ENCODE measurements at regions not wholly inside any gene's neighbourhood (a gene's known extent, or its start where the extent isn't known, plus 50 kb on each side); places are given as distances from the start of the nearest gene placed in this dataset.
A peak's percentile ranks its signal among the peaks of the same experiment; 100 is the strongest.

- DNase-seq = no peak
Measured at GRCh38 chr6:113401231-113401630, 455.9 kb upstream of the MARCKS start.

- DNase-seq = no peak
Measured at GRCh38 chr6:113402544-113402943, 454.6 kb upstream of the MARCKS start.

DNA sequence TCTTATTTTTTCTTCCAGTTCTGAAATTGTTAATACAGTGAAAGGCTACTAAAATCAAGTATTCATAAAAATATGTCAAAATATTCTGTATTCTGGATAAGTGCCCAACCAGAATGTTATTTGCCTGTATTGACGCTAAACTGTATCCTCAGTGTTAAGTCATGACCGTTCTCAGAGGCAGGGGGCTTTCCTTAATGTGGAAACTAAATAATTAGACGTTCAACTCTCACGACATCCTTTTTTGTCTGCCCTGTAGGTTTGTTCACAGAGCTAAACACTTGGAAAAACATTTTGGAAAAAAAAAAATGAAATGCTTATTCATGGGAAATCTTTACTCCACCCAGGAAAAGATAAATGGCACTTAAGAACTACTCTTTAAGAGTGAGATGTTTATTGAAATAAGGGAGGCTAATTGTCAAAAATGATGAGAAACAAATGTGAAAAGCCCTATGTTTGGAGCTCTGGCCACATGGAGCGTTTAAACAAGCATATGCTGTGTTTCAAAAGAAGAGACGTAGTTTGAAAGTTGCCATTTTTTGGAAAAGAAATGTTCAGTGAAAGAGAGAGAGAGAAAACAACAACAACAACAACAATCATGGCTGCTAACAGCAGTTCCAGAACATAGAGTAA is 453.1 kb upstream of the MARCKS start:
- no peak for DNase-seq

DNA sequence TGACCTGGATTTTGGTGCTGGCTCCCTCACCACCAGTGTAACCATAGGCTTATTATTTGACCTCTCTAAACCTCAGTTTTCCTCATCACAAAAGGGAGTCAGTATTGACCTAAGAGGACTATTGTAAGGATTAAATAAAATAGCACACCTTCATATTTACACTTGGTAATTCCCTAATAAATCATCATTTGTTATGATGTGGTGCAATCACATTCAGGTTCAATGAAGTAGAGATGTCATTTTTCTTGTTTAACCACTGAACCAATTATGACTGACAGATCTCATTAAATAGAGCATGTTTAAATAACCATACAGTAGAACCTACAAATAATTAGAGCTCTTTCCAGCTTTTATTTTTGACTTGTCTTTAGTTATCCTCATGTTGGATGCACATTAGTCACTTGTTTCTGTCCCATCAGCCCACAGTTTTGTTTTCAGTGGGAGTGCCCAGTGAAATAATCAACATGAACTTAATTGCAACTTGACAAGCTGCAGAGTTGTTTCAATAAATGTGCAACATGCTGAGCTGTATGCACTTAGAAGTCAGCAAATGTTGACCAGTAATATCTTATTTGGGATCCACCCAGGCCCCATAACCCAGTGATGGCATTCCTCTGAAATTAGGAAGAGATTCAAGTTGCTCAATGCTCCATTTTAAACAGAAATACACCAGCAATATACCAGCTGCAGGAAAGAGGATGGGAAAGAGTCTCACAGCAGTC is 451.7 kb upstream of the MARCKS start:
- no peak for DNase-seq

GRCh38 chr6:113406048-113406695 is 451.0 kb upstream of the MARCKS start:
- DNase-seq = no peak

DNA sequence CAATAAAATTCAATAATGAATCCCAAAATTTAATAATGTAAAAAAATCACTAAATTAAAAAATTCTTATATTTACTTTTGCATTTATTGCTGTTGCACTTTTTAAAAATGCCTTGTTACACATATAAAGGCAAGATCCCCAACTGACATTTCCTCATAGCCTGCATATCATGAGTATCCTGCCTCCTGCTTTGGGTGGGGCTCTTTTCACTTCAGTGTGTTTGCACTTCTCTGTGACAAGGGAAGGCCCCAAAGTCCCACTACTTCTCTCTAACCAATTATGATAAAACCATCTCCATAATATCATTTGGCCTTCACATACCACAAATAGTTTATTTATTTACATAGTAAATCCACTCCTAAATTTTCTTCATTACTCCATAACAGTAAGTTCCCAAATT is 446.1 kb upstream of the MARCKS start:
- DNase-seq = peak; percentile 4

- no peak for DNase-seq
Measured at GRCh38 chr6:113412589-113413357, 444.4 kb upstream of the MARCKS start.

GRCh38 chr6:113414511-113414910 is 442.6 kb upstream of the MARCKS start:
- DNase-seq = no peak

- DNase-seq = no peak
Measured at GRCh38 chr6:113416170-113416569, 441.0 kb upstream of the MARCKS start.

GRCh38 chr6:113420290-113420689 is 436.9 kb upstream of the MARCKS start:
- no peak for DNase-seq

DNA sequence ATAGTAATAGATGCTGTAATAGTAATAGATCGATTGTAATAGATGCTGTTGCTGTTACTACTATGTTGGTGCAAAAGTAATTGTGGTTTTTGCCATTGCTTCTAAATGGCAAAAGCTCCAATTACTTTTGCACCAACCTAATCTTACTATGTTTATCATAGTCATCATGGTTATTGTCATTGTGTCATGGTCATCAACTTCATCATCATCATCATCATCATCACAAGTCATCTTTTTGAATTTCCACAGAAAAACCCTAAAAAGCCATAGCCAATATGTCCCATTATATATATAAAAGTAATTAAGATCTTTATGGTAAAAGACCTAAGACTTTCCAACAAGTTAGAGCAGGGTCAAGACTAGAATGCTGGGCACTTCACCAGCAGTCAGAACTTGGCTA is 435.1 kb upstream of the MARCKS start:
- DNase-seq = no peak

DNA sequence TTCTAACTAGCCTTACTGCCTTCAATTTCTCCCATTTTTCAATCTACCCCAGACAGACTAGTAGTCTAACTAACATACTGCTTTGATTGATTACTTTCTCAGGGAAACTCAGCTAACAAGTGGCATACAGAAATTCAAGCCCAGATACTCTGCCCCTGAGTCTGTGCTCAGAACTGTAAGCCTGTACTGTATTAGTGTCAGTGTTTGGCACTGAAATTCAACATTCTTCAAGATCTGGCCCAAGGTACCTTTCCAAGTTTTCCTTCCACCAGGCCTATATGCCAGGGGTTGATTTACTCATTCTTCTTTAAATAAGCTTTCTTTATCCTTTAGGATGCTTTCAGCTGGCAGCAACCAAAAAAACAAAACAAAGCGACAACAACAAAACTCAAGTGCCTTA is 433.2 kb upstream of the MARCKS start:
- DNase-seq = no peak

DNA sequence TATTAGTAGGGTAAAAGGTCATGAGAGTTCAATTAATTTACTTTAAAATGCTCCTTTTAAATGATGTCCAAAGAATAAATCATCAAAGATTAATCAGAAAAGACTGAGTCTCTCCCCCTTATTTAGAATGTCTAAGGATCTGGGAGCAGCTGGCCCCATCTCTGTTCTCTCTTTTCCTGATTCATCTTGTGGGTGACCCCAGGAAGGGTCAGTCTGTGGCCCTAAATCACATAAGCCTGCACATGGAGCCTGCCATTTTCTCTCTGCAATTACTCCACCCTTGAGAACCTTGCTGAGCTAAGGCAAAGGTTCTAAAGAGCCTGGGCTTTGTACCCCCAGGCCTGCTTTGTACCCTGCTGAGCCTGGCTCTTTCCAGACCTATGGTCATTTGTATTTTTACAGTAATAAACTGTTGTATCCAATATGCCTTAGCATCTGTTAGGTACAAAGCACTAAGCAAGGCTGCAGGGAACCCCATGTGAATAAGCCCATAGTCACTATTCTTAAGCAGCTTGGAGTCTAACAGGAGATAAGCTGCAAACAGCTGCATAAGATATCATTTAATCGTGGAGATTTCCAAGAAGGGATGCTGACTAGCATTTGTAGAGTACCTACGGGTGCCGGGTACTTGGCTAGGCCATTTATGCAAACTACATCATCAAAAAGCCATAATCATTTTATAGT is 431.0 kb upstream of the MARCKS start:
- no peak for DNase-seq

- no peak for DNase-seq
Measured at GRCh38 chr6:113427617-113428016, 429.5 kb upstream of the MARCKS start.

DNA sequence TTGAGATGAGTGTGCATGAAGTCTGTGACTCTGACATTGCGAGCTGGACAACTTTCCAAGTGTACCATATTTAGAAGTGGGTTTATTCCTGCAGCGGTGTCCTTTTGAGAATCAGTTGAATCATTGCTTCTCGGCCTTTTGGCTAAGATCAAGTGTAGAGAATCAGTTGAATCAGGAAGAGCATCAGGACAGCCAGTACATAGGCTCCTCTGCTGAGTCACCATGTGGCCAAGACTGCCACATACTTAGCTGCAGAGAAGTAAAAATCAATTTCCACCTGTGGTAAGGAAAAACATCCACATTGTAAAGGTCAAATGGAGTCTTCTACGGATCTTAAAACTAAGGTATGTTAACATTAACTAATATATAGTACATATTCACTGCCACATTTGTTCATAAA is 428.4 kb upstream of the MARCKS start:
- no peak for DNase-seq

DNA sequence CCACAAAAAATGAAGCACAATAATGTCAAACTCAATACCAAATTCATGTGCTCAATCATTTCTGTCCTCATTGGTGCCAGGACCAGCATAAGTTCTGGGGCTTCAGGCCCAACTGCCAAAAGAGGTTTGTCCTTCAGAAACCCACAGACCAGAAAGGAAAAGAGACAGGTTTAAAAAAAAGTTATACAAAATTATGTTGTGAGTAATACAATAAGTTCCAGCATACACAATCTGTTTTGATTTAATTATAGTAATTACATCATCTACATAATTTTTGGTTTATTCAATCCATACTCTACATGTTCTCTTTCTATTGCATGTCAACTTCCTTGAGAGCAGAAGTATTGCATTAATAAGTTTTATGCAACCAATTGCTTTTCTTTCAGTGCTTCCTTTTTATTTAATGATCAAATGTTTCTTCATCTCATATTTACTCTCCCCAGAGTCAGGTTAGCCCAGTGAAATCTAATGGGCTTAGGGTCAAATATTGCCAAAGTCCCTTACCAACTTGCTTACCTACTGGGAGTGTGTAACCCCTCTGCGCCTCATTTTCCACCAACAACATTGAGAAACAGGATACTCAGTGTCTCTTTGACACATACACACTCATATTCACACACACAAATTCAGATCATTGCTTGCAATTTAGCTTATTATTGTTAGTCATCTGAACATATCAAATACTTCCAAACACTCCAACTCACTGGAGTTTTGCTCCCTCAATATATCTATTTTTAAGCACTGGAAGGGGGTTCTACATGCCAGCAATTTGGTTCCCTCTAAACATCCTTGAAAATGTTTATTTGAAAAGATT is 424.4 kb upstream of the MARCKS start:
- DNase-seq = no peak

DNA sequence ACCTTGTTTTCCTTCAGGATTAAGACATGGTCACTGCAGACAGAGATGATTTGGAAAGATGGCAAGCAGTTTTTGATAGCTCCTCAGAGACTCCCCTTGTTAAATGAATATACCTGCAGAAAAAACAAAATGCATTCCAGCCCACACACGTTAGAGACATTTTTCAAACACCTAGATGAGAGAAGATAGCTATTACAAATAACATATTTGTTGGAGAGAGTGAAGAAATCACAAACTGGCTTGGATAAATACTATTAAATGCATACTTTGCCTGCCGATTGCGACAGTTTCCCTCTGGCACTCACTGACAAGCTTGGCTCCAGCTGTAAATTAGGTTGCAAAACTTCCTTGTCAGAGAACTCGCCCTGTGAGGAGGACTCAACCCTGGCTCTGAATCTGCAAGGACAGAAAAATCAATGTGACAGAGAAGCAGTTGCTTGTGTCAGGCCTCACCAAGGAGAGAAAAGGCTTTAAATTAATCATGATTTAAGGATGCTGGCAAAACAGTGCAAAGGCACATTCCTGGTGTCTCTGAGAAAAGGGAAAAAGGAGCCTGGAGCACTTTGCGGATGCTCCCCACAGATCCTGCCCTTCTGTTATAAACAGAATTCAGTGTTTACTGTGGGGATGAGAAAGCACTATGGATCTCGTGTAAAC is 423.7 kb upstream of the MARCKS start:
- peak; percentile 4 for DNase-seq

DNA sequence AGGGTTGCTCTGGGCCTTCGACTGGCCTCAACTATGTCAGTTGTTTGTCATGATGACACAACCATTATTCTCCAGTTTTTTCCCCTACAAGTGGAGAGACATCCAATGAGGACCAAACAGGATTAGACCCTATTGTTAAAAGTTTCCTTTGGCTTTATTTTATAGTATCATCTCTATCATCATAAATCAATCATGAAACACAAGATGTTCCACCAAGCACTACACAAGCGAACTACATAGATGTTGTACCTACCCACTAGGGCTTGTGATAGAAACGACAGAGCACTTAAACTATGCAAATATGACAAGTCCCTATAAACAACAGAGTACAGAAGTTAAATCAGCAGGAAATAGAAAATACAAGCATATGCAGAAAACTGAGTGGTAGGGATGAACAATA is 422.5 kb upstream of the MARCKS start:
- DNase-seq = no peak

DNA sequence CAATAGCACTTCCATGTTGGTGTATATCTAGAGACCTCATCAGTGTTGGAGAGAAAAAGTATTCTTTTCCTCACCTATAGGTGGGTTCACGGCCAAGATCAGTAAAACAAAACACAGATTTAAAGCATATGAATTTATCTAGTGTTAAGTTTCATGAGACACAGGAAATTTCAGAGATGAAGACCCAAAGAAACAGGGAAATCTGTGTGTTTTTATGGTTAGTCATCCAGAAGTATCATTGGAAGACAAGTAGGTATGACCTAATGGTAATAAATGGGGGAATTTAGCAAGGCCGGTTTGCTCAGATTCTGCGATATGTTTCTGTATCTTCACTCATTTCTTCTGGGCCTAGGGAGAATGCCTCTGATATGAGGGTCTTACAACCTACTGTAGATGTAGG is 419.6 kb upstream of the MARCKS start:
- no peak for DNase-seq

GRCh38 chr6:113439866-113440265 is 417.3 kb upstream of the MARCKS start:
- no peak for DNase-seq

DNA sequence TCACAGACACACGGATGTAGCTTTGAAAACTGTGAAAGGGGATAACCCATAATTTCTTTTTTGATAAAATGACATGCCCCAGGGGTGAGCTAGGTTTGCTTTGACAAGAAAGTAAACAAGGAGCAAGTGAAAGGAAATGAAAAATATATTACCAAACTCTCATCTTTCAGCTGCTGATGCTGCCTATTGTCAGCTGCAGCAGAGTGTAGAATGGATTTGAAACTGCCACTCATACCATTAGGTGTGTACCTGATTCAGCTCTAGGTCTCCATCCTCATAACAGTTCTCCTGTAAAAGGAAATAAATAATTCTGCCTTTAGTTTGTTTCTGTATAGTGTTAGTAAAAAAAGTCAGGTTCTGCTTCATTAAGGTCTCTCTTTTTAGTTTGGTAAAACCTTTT is 415.1 kb upstream of the MARCKS start:
- DNase-seq = no peak

DNA sequence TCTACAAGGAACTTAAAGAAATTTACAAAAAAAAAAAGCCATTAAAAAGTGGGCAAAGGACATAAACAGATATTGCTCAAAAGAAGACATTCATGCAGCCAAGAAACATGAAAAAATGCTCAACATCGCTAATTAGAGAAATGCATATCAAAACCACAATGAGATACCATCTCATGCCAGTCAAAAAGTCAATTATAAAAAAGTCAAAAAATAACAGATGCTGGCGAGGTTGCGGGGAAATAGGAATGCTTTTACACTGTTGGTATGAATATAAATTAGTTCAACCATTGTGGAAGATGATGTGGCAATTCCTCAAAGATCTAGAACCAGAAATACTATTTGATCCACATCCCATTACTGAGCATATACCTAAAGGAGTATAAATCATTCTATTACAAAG is 411.9 kb upstream of the MARCKS start:
- DNase-seq = no peak
